H9 (cell line): ENCODE measurements at regions not wholly inside any gene's neighbourhood (a gene's known extent, or its start where the extent isn't known, plus 50 kb on each side); places are given as distances from the start of the nearest gene placed in this dataset.

Source experiments
- DNase-seq: peaks from one replicate; pipeline ENCODE4 v3.0.0-alpha.2; 2017
- H2AFZ ChIP-seq: one replicate; pipeline ENCODE4 v1.6.1; 2013; ENCODE audit warnings: mild to moderate bottlenecking, low read length, control low read depth, moderate library complexity
- H2AK5ac ChIP-seq: 2 replicates; pipeline ENCODE4 v1.6.1; 2013; ENCODE audit warnings: low read length, control low read depth, mixed read lengths; ENCODE audit not compliant: insufficient read length
- H2BK120ac ChIP-seq: one replicate; pipeline ENCODE4 v1.6.1; 2013; ENCODE audit warnings: low read depth, mild to moderate bottlenecking, low read length, control low read depth, inconsistent platforms; ENCODE audit not compliant: poor library complexity, severe bottlenecking
- H2BK12ac ChIP-seq: 2 replicates; pipeline ENCODE4 v1.6.1; 2013; ENCODE audit warnings: low read length, control low read depth, mixed read lengths, low read depth; ENCODE audit not compliant: insufficient read length
- H2BK15ac ChIP-seq: 2 replicates; pipeline ENCODE4 v1.6.1; 2013; ENCODE audit warnings: low read depth, low read length, control low read depth
- H2BK20ac ChIP-seq: one replicate; pipeline ENCODE4 v1.6.1; 2013; ENCODE audit warnings: low read depth, mild to moderate bottlenecking, low read length, control low read depth, inconsistent platforms; ENCODE audit not compliant: poor library complexity, severe bottlenecking
- H2BK5ac ChIP-seq: 2 replicates; pipeline ENCODE4 v1.6.1; 2013; ENCODE audit warnings: low read length, control low read depth, mixed read lengths; ENCODE audit not compliant: insufficient read length
- H3K14ac ChIP-seq: 2 replicates; pipeline ENCODE4 v1.6.1; 2013; ENCODE audit warnings: low read length, control low read depth; ENCODE audit not compliant: insufficient read depth
- H3K18ac ChIP-seq: 2 replicates; pipeline ENCODE4 v1.6.1; 2013; ENCODE audit warnings: low read depth, mild to moderate bottlenecking, mixed read lengths, low read length, control low read depth; ENCODE audit not compliant: insufficient read length
- H3K23ac ChIP-seq: 2 replicates; pipeline ENCODE4 v1.6.1; 2013; ENCODE audit warnings: low read length, control low read depth, mixed read lengths, low read depth; ENCODE audit not compliant: insufficient read length
- H3K23me2 ChIP-seq: 2 replicates; pipeline ENCODE4 v1.6.1; 2013; ENCODE audit warnings: low read depth, mild to moderate bottlenecking, mixed read lengths, low read length, control low read depth; ENCODE audit not compliant: insufficient read length, poor library complexity, severe bottlenecking
- H3K27ac ChIP-seq: 2 replicates; pipeline ENCODE4 v1.5.1; 2013; ENCODE audit warnings: low read length, control low read depth, mixed read lengths, low read depth; ENCODE audit not compliant: insufficient read length
- H3K27me3 ChIP-seq: 2 replicates; pipeline ENCODE4 v1.6.1; 2013; ENCODE audit warnings: low read length, control low read depth, inconsistent platforms; ENCODE audit not compliant: insufficient read depth
- H3K4ac ChIP-seq: 2 replicates; pipeline ENCODE4 v1.6.1; 2013; ENCODE audit warnings: low read depth, mild to moderate bottlenecking, control low read depth, inconsistent platforms, low read length, moderate library complexity
- H3K4me1 ChIP-seq: 2 replicates; pipeline ENCODE4 v1.6.1; 2013; ENCODE audit warnings: low read length, control low read depth, inconsistent platforms; ENCODE audit not compliant: insufficient read depth
- H3K4me2 ChIP-seq: 2 replicates; pipeline ENCODE4 v1.6.1; 2013; ENCODE audit warnings: low read length, control low read depth, mixed read lengths; ENCODE audit not compliant: insufficient read length, insufficient read depth
- H3K56ac ChIP-seq: 2 replicates; pipeline ENCODE4 v1.6.1; 2013; ENCODE audit warnings: low read depth, mild to moderate bottlenecking, mixed read lengths, low read length, control low read depth; ENCODE audit not compliant: insufficient read length
- H3K79me1 ChIP-seq: 2 replicates; pipeline ENCODE4 v1.6.1; 2013; ENCODE audit warnings: low read depth, mild to moderate bottlenecking, moderate library complexity, low read length, control low read depth, inconsistent platforms; ENCODE audit not compliant: insufficient read depth, poor library complexity, severe bottlenecking
- H3K79me2 ChIP-seq: 2 replicates; pipeline ENCODE4 v1.6.1; 2013; ENCODE audit warnings: low read length, control low read depth, inconsistent platforms; ENCODE audit not compliant: insufficient read depth
- H3K9ac ChIP-seq: 2 replicates; pipeline ENCODE4 v1.6.1; 2013; ENCODE audit warnings: low read length, control low read depth, mixed read lengths; ENCODE audit not compliant: insufficient read length; ENCODE audit errors: extremely low read depth
- H3K9me3 ChIP-seq: one replicate; pipeline ENCODE4 v1.6.1; 2013; ENCODE audit warnings: low read depth, low read length, inconsistent platforms; ENCODE audit not compliant: control insufficient read depth
- H3T11ph ChIP-seq: one replicate; pipeline ENCODE4 v1.6.1; 2013; ENCODE audit warnings: mild to moderate bottlenecking, low read length, control low read depth, inconsistent platforms
- H4K20me1 ChIP-seq: one replicate; pipeline ENCODE4 v1.6.1; 2013; ENCODE audit not compliant: control insufficient read depth, insufficient read length, insufficient read depth
- H4K5ac ChIP-seq: 2 replicates; pipeline ENCODE4 v1.6.1; 2013; ENCODE audit warnings: low read depth, mild to moderate bottlenecking, mixed read lengths, low read length, control low read depth; ENCODE audit not compliant: insufficient read length
- H4K8ac ChIP-seq: replicated peaks from 2 replicates; pipeline ENCODE4 v1.6.1; 2013; ENCODE audit warnings: low read length, control low read depth, mixed read lengths, low read depth; ENCODE audit not compliant: insufficient read length
- H4K91ac ChIP-seq: 2 replicates; pipeline ENCODE4 v1.6.1; 2013; ENCODE audit warnings: low read depth, mild to moderate bottlenecking, moderate library complexity, mixed read lengths, low read length, control low read depth; ENCODE audit not compliant: insufficient read length
- H3K27ac Mint-ChIP-seq, 3 experiments: 2 replicates in 2 of 3; 3 replicates in 1 of 3; pipeline ENCODE4 v1.8.0; 2020 to 2021; ENCODE audit warnings: mixed read lengths in 3 of 3, mild to moderate bottlenecking in 1 of 3, moderate library complexity in 1 of 3
- H3K27me3 Mint-ChIP-seq: 2 replicates; pipeline ENCODE4 v1.8.0; 2021; ENCODE audit warnings: low read depth, mild to moderate bottlenecking, moderate library complexity, mixed read lengths
- H3K36me3 Mint-ChIP-seq, 3 experiments: 2 replicates in 2 of 3; 3 replicates in 1 of 3; pipeline ENCODE4 v1.8.0; 2020 to 2021; ENCODE audit warnings: low read depth in 3 of 3, mixed read lengths in 3 of 3; ENCODE audit not compliant: insufficient read depth in 1 of 3
- H3K4me1 Mint-ChIP-seq, 2 experiments: 2 replicates each; pipeline ENCODE4 v1.8.0; 2020; ENCODE audit warnings: mixed read lengths in 2 of 2
- H3K4me3 Mint-ChIP-seq, 2 experiments: 2 replicates in 1 of 2; 3 replicates in 1 of 2; pipeline ENCODE4 v1.8.0; 2020 to 2021; ENCODE audit warnings: mild to moderate bottlenecking in 2 of 2, mixed read lengths in 2 of 2, moderate library complexity in 1 of 2
- H3K9me3 Mint-ChIP-seq, 2 experiments: 2 replicates in 1 of 2; 3 replicates in 1 of 2; pipeline ENCODE4 v1.8.0; 2020; ENCODE audit warnings: mild to moderate bottlenecking in 2 of 2, mixed read lengths in 2 of 2, moderate library complexity in 1 of 2
- WGBS: extraction: QIAGEN DNeasy Blood & Tissue Kit; methylation state at CpG from one replicate; pipeline ENCODE4 v1.1.7; 2013; ENCODE audit warnings: missing lambda C conversion rate, low lambda C conversion rate, mixed read lengths; ENCODE audit not compliant: insufficient read length; ENCODE audit errors: extremely low coverage; 5-methylcytosine and 5-hydroxymethylcytosine counted together
- TF ChIP-seq, protein P1 (sequence below): fragments of 200-600 bp; sonication (generic); conservative IDR thresholded peaks from 3 replicates; pipeline ENCODE4 v1.8.0; 2021; ENCODE audit warnings: antibody characterized with exemption, mild to moderate bottlenecking

DNA sequence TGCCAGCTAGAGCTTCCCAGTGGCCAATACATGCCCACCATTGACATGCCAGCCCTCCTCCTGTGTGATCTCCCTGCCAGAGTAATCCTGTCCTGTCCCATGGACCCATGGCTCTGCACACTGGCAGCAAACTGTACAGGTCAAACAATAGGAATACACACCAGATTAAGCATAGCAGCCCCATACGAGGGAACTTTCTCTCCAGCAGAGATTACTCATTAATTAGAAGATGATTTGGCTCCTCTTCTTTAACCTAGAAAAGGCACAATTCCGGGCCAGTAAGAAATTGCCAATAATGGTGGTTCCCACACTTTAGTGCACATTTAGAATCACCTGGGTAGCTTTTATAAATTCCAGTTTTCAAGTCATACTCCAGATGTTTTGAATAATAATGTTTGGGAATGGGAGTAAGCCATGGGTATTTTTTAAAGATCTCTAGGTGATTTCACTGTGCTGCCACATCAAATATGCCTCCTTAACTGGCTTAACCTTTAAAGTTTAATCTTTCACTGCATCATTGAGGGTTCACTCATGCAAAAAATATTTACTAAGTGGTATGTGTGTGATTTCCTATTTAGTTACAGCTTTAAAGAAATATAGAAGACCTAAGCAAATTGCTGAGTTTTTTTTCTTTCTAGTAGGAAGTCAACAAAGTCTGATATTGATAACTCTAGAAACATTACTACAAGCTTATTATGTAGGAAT is 277.6 kb upstream of the NWD2 start:
- H3K4me3 Mint-ChIP-seq: no peak overlapping the region
- Histone ChIP-seq H2BK120ac (no peak overlapping the region), H3K4me1 (no peaks in the 10 kb centered on the region), H4K5ac (no peak overlapping the region), H3K14ac (no peak overlapping the region; the same call in 1 of the 2 replicates), H2BK20ac (no peak overlapping the region), H3K4me2 (no peak overlapping the region), H2BK15ac (no peak overlapping the region; the same call in 1 of the 2 replicates), H3K23me2 (no peaks in the 10 kb centered on the region), H3K79me1 (no peaks in the 10 kb centered on the region), H2AFZ (no peak overlapping the region), H3K18ac (no peak overlapping the region), H2AK5ac (no peak overlapping the region), H3T11ph (no peak overlapping the region), H3K23ac (no peak overlapping the region), H3K9ac (no peak overlapping the region), H3K4ac (no peak overlapping the region), H3K27me3 (no peaks in the 10 kb centered on the region), H2BK12ac (no peak overlapping the region), H2BK5ac (no peak overlapping the region), H4K8ac (no peak overlapping the region), H3K27ac (no peak overlapping the region), H3K9me3 (no peaks in the 10 kb centered on the region), H3K56ac (no peak overlapping the region), H3K79me2 (no peaks in the 10 kb centered on the region), H4K20me1 (no peaks in the 10 kb centered on the region), H4K91ac (no peak overlapping the region)
- no peaks in the 10 kb centered on the region; the same call in 1 of the 2 replicates for H3K27me3 Mint-ChIP-seq
- no peak for DNase-seq
- no peak overlapping the region for H3K27ac Mint-ChIP-seq
- TF ChIP-seq, protein P1, sequence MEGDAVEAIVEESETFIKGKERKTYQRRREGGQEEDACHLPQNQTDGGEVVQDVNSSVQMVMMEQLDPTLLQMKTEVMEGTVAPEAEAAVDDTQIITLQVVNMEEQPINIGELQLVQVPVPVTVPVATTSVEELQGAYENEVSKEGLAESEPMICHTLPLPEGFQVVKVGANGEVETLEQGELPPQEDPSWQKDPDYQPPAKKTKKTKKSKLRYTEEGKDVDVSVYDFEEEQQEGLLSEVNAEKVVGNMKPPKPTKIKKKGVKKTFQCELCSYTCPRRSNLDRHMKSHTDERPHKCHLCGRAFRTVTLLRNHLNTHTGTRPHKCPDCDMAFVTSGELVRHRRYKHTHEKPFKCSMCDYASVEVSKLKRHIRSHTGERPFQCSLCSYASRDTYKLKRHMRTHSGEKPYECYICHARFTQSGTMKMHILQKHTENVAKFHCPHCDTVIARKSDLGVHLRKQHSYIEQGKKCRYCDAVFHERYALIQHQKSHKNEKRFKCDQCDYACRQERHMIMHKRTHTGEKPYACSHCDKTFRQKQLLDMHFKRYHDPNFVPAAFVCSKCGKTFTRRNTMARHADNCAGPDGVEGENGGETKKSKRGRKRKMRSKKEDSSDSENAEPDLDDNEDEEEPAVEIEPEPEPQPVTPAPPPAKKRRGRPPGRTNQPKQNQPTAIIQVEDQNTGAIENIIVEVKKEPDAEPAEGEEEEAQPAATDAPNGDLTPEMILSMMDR: no peak
- no peaks in the 10 kb centered on the region for H3K36me3 Mint-ChIP-seq
- H3K4me1 Mint-ChIP-seq: 0 out of 4 replicates have a peak, but pooled peaks cover 0 to 3% of the 10 kb centered on the region in 2 experiments
- no CpG with 5 or more reads among the region's 2 CpGs for WGBS
- no peaks in the 10 kb centered on the region for H3K9me3 Mint-ChIP-seq
